ENCODE measurements at regions not wholly inside any gene's neighbourhood (a gene's known extent, or its start where the extent isn't known, plus 50 kb on each side); places are given as distances from the start of the nearest gene placed in this dataset.

- H3K4me1 ChIP-seq (ENCODE audit: control insufficient read depth in 2 of 3, insufficient read depth in 2 of 3, low read depth in 1 of 3, low read length in 3 of 3), result no peaks in the 10 kb centered on the region
- no peak overlapping the region for H3K27ac ChIP-seq (ENCODE audit: low read depth in 2 of 2, low read length in 2 of 2)
- DNase-seq (no peak), FAIRE-seq (no peak)
- TF ChIP-seq, protein P1, sequence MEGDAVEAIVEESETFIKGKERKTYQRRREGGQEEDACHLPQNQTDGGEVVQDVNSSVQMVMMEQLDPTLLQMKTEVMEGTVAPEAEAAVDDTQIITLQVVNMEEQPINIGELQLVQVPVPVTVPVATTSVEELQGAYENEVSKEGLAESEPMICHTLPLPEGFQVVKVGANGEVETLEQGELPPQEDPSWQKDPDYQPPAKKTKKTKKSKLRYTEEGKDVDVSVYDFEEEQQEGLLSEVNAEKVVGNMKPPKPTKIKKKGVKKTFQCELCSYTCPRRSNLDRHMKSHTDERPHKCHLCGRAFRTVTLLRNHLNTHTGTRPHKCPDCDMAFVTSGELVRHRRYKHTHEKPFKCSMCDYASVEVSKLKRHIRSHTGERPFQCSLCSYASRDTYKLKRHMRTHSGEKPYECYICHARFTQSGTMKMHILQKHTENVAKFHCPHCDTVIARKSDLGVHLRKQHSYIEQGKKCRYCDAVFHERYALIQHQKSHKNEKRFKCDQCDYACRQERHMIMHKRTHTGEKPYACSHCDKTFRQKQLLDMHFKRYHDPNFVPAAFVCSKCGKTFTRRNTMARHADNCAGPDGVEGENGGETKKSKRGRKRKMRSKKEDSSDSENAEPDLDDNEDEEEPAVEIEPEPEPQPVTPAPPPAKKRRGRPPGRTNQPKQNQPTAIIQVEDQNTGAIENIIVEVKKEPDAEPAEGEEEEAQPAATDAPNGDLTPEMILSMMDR (IDR thresholded peaks at IDR 0.05; ENCODE audit: borderline replicate concordance, extremely low read depth, insufficient read depth), result no peak
- no peak overlapping the region for H3K9ac ChIP-seq (ENCODE audit: low read length in 3 of 3)
- no peaks in the 10 kb centered on the region for H3K36me3 ChIP-seq (ENCODE audit: control insufficient read depth in 2 of 3, insufficient read depth in 3 of 3, low read length in 3 of 3)
- H3K9me3 ChIP-seq (ENCODE audit: control insufficient read depth in 2 of 3, insufficient read depth in 1 of 3, low read length in 3 of 3), result no peaks in the 10 kb centered on the region
- H3K27me3 ChIP-seq (ENCODE audit: control insufficient read depth, insufficient read depth, low read length), result no peaks in the 10 kb centered on the region
- intact Hi-C loops (cut with DNase I), result no loop called here
- H3K4me3 ChIP-seq (ENCODE audit: low read length in 3 of 3), result no peak overlapping the region
These were observed 182.6 kb downstream of the ALG10 start for GRCh38 chr12:34204830-34205285.

DNA sequence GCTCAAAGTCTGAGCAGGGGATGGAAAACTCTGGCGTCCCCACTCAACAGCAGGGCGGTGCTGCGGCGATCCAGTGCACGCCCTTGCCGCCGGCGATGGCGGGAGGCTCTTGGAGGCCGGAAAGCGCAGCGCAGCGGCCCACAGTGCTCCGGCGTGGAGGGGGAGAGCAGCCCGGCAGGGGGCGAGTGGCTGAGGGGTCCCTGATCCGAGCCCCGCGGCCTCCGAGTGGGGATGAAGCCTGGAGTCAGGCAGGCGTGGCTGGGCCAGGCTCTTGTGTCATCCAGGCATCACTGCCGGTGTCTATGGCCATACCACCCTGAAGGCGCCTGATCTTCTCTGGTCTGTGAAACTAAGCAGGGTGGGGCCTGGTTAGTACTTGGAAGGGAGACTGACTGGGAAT is 183.1 kb downstream of the ALG10 start:
- TF ChIP-seq, protein P1 (IDR thresholded peaks at IDR 0.05; ENCODE audit: borderline replicate concordance, extremely low read depth, insufficient read depth), result no peak
- no peaks in the 10 kb centered on the region for H3K27me3 ChIP-seq (ENCODE audit: control insufficient read depth, insufficient read depth, low read length)
- no peaks in the 10 kb centered on the region for H3K4me1 ChIP-seq (ENCODE audit: control insufficient read depth in 2 of 3, insufficient read depth in 2 of 3, low read depth in 1 of 3, low read length in 3 of 3)
- DNase-seq (no peak), FAIRE-seq (no peak)
- intact Hi-C loops (cut with DNase I), result no loop called here
- no peaks in the 10 kb centered on the region for H3K9me3 ChIP-seq (ENCODE audit: control insufficient read depth in 2 of 3, insufficient read depth in 1 of 3, low read length in 3 of 3)
- H3K36me3 ChIP-seq (ENCODE audit: control insufficient read depth in 2 of 3, insufficient read depth in 3 of 3, low read length in 3 of 3), result no peaks in the 10 kb centered on the region
- no peak overlapping the region for H3K4me3 ChIP-seq (ENCODE audit: low read length in 3 of 3)
- H3K27ac ChIP-seq (ENCODE audit: low read depth in 2 of 2, low read length in 2 of 2), result no peak overlapping the region
- H3K9ac ChIP-seq (ENCODE audit: low read length in 3 of 3), result no peak overlapping the region

DNA sequence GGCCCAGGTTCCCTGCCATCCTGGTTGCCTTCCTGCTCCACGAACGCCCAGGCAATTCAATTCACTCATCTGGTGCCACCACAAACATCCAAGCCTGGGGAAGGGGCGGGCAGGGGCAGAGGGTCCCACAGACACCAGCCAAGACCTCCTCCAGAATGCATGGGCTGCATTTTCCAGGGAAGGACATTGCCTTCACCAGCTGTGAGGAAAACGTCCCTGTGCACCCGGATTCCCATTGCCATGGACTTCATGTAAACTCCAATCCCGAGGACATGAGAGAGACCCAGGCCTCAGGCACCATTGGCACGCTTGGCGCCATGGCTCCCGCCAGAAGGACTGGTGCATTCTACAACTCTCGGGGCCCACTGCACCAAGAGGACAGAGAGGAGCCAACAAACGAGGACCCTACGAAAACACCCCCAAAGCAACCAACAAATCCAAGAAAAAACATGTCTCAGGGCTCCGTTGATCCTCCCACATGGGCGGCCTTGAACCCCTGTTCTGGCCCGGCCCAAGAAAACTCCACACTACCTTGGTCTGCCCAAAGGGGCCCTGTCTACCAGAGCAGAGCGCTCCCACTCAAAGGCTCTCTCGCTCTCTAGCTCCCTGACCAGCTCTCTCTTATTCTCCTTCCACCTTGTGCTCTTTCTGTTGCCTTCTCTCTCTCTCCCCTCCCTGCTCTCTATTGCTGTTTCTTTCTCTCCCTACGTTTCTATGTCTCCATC is 183.9 kb downstream of the ALG10 start:
- Histone ChIP-seq H3K4me3 (ENCODE audit: low read length in 3 of 3) (no peak overlapping the region), H3K27me3 (ENCODE audit: control insufficient read depth, insufficient read depth, low read length) (no peaks in the 10 kb centered on the region), H3K9ac (ENCODE audit: low read length in 3 of 3) (no peak overlapping the region), H3K9me3 (ENCODE audit: control insufficient read depth in 2 of 3, insufficient read depth in 1 of 3, low read length in 3 of 3) (no peaks in the 10 kb centered on the region), H3K27ac (ENCODE audit: low read depth in 2 of 2, low read length in 2 of 2) (no peak overlapping the region), H3K36me3 (ENCODE audit: control insufficient read depth in 2 of 3, insufficient read depth in 3 of 3, low read length in 3 of 3) (no peaks in the 10 kb centered on the region), H3K4me1 (ENCODE audit: control insufficient read depth in 2 of 3, insufficient read depth in 2 of 3, low read depth in 1 of 3, low read length in 3 of 3) (no peaks in the 10 kb centered on the region)
- intact Hi-C loops (cut with DNase I), result no loop called here
- TF ChIP-seq, protein P1 (IDR thresholded peaks at IDR 0.05; ENCODE audit: borderline replicate concordance, extremely low read depth, insufficient read depth), result no peak
- DNase-seq (no peak), FAIRE-seq (no peak)

DNA sequence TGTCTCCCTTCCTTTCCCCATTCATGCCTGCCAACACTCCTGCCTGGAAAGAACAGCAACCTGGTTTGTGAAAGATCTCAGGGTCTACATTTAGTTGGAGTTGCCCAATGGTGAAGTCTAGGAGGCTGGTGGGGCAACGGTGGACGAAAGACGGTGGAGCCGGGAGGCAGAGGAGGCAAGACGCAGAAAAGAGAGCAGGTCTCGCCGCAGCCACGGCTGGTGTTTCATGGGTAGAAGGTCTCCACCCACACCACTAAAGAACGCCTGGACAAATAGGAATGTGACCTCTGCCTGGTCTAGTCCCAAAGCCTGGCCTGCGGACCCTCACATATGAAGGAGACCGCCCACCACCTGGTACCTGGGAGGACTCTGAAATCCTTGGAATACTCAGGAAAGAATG is 185.6 kb downstream of the ALG10 start:
- Histone ChIP-seq H3K36me3 (ENCODE audit: control insufficient read depth in 2 of 3, insufficient read depth in 3 of 3, low read length in 3 of 3) (no peaks in the 10 kb centered on the region), H3K27me3 (ENCODE audit: control insufficient read depth, insufficient read depth, low read length) (no peaks in the 10 kb centered on the region), H3K27ac (ENCODE audit: low read depth in 2 of 2, low read length in 2 of 2) (no peak overlapping the region), H3K4me3 (ENCODE audit: low read length in 3 of 3) (no peak overlapping the region), H3K9me3 (ENCODE audit: control insufficient read depth in 2 of 3, insufficient read depth in 1 of 3, low read length in 3 of 3) (no peaks in the 10 kb centered on the region), H3K4me1 (ENCODE audit: control insufficient read depth in 2 of 3, insufficient read depth in 2 of 3, low read depth in 1 of 3, low read length in 3 of 3) (no peaks in the 10 kb centered on the region), H3K9ac (ENCODE audit: low read length in 3 of 3) (no peak overlapping the region)
- intact Hi-C loops (cut with DNase I), result no loop called here
- no peak for FAIRE-seq
- no peak for DNase-seq
- TF ChIP-seq, protein P1 (IDR thresholded peaks at IDR 0.05; ENCODE audit: borderline replicate concordance, extremely low read depth, insufficient read depth), result no peak
